ENCODE measurements at regions not wholly inside any gene's neighbourhood (a gene's known extent, or its start where the extent isn't known, plus 50 kb on each side); places are given as distances from the start of the nearest gene placed in this dataset.
"Not testable (repeated sequence)": the region's sequence is repeated elsewhere in the genome, so short reads cannot be mapped to it uniquely, and the experiment has no call there.

DNA sequence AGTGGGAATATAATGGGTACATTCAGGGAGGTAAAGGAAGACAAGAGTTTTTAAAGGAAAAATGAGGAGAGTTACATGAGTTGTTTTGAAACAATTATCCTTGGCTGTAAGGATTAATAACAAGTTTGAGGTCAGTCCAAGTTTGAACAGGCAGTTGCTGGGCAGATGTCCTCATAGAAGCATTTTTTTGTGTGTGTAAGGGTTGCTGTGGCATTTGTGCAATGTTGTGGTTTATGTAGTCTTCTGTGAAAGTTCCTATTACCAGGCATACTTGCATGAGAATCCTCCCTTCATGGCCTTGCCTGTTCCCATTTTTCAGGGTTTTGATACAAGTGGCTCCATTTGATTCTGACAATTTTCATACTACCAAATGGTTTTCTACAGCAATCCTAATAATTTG, 400.2 kb downstream of the KCNA4 start:
- no peak for DNase-seq

DNA sequence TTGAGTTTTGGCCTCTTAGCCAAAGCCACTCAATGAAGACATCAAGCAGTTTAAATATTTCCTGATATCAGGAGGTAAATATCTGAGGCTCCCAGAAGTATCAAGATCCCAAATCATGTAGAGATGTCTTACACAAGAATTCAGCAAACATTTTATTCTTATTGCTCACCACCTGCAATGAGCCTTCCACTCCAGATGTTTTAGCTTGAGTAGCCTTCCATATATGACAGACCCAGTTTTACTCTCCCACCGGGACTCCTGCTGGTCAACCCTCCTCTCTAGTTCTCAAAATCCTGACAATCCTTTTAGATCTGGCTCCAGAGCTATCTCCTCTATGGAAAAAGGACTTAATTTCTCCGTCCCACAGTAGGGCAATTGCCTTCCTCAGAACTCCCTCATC, 404.4 kb downstream of the KCNA4 start:
- no peak for DNase-seq

DNA sequence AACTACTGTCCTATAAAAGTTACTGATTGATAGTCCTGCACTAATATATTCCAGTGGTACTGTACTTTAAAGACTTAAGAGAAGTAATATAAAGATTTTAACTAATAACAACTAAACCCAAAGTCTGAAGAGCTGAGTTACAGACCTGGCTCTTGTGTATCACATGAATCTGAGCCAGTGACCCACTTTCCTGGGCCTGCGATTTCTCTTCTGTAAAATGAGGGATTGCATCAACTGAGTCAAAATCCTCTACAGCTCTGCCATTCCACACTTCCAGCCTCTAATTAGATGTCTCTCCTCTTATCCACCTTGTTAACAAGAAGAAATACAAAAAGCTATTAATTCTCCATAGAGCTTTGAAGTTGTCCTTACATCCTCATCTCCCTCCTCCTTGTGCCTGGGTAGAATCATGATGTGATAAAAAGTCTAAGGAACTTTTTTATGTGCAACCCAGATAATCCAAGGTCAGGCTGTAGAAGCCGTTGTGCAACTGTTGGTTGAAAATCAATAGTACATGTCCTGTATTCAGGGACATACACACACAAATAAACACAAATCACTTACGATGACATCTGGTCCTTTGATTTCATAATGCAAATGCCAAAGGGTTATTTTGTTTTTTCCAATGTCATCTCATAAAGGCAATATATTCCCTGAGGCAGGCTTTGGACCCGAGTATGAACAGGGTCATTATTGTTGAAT, 410.3 kb downstream of the KCNA4 start:
- DNase-seq: no peak

- DNase-seq: not testable (repeated sequence)
Measured at GRCh38 chr11:29600151-29600575, 416.7 kb downstream of the KCNA4 start.

GRCh38 chr11:29584342-29584741, 432.5 kb downstream of the KCNA4 start:
- DNase-seq: no peak

- DNase-seq: no peak
Measured at GRCh38 chr11:29578806-29579205, 438.0 kb downstream of the KCNA4 start.

GRCh38 chr11:29564486-29564885, 452.3 kb downstream of the KCNA4 start:
- DNase-seq: no peak

GRCh38 chr11:29562183-29562582, 454.6 kb downstream of the KCNA4 start:
- DNase-seq: no peak

DNA sequence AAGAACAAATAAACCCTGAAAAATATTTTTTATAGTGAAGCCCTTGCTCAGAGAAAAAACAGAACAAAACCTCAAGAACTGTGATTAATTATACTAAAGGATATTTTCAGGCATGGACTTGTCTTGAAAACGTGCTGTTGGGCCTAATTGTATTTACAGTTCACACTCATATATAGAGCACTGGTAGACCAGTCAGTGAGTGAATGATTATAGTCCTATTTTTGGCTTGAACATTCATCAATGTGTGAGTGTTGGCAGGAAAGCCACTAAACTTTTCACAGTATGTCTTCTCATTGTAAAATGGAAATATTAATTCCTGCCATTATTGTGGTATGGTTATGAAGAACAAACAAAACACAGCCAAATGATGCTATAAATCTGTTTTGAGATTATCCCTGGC, 462.8 kb downstream of the KCNA4 start:
- no peak for DNase-seq

DNA sequence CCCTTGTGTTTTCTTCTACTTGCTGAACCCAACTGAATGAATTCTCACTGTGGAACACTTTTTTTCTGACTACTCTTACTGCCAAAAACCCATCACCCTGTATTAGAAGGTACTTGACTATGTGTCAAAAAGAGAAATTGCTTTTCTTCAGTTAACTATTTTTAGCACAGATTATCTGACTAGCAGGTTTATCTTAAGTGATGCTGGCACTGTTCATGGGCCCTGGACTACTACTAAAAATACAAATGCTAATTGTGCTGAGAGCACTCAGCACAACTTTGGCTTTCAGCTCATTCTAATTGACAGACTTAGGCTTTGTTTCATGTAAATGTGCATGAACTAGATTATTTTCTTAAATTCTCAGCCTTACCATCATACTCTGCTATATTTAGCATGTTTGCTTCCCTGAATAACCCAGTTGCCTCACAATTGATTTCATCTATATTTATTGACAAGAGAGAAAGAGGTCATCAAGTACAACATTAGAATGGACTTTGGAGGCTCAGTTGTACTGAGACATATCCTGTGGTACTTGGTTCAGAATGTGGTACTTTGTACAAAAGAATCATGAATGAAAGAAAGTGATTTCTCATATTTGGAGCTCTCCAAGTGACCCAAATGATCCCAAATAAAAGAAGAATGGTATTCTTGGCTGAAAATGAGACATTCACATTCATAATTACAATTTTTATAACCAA, 478.3 kb downstream of the KCNA4 start:
- DNase-seq: no peak

DNA sequence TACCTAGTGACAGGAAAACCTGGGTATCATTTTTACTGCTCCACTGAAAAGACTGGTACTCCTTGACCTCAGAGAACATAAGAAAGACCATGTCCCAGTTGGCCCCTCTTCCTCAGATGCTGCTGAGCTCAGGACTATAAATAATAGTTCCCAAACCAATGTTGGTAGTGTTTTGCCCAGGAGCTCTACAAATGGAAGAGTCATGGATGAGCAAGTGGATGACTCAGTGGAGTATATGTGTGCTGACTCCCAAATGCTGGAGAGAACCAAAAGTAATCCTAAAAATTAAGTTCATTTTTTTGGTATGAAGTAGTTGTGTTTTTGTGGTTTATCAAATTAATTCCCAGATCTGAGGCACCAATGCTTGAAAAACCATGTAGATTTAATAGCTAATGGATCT, 482.0 kb downstream of the KCNA4 start:
- no peak for DNase-seq

- DNase-seq: no peak
Measured at GRCh38 chr11:29530961-29531360, 485.9 kb downstream of the KCNA4 start.

- DNase-seq: peak; percentile 16
Measured at GRCh38 chr11:29527391-29527936, 489.4 kb downstream of the KCNA4 start.

- DNase-seq: no peak
Measured at GRCh38 chr11:29518389-29519174, 498.2 kb downstream of the KCNA4 start.

DNA sequence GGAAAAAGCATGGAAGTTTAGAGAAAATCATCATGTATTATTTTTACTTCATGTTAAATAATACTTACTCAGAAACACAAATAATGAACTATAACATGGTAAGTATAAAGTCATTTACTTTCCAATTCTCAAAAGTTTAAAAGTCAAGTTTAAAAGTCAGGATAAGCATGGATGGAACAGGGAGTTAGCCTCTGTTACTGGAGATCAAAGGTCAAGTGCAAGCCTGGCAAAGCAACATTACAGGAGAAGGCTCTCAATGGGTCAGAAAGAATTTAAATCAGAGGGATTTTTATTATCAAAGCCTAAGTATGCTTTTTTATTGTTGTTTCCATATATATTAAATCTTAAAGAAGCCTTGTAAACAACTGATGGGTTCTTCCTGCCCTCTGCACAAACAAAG, 505.4 kb downstream of the KCNA4 start:
- no peak for DNase-seq

GRCh38 chr11:29507376-29507775, 509.5 kb downstream of the KCNA4 start:
- no peak for DNase-seq

DNA sequence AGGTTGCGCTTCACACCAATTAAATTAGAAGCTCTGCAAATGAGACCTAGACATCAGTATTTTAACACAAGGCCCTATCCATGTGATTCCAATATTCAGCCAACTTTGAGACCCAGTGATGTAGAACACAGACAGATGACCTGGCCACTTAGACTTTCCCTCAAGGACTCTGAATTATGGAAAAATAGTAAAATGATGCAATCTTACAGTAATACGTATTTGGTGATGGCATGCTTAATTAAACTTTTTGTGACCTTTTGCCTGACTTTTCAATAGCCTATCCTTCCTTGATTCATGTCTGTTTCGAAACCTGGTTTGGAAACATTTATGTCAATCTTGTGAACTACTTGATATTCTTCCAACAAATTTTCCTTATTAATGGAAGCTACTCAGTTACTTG, 521.2 kb downstream of the KCNA4 start:
- DNase-seq: no peak

GRCh38 chr11:29490938-29491337, 525.9 kb downstream of the KCNA4 start:
- no peak for DNase-seq

GRCh38 chr11:29486301-29486700, 530.5 kb downstream of the KCNA4 start:
- DNase-seq: no peak

GRCh38 chr11:29485641-29486040, 531.2 kb downstream of the KCNA4 start:
- no peak for DNase-seq

DNA sequence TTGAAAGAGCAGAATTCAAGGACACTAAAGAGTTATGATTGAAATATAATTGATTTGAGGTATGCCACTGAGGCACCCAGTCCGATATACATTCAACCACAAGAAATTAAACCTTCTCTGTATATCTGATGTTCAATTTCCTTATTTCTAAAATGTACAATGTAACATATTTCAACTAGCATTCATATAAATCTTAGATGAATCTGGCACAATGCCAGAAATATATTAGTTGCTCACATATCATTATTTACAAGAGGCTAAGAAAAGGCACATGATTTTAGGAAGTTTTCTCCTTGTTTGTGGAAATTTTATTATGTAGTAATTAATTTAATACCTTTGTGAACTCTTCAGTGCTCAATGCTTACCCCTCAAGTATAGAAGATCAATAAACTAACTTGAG, 532.3 kb downstream of the KCNA4 start:
- no peak for DNase-seq

DNA sequence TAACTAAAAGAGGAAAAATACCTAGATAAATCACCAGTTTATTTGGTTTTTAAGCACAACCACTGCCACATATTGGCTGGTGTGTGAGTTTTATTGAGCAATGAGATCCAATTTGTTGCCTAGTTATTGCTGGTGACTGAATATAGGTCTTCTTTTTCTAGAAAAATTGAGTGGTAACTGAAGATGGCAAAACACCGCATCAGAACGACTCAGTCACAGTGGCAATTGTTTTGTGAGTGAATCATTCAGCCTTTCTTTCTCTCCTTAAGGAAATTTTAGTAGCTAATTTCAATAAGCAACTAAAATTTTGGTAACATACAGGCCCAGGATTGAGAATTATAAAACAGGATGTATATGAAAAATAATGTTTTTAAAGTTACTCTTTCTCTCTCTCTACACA, 533.0 kb downstream of the KCNA4 start:
- DNase-seq: no peak

DNA sequence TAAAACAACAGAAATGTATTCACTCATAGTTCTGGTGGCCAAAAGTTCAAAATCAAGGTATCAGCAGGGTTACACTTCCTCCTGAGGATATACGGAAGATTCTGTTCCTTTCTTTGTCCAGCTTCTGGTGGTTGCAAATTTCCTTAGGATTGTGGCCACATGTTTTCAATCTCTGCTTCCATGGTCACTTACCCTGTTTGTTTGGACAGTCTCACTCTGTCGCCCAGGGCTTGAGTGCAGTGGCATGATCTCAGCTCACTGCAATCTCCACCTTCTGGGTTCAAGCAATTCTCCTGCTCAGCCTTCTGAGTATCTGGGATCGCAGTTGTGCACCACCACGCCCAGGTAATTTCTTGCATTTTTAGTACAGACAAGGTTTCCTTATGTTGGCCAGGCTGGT, 534.3 kb downstream of the KCNA4 start:
- DNase-seq: no peak

GRCh38 chr11:29481738-29482137, 535.1 kb downstream of the KCNA4 start:
- DNase-seq: no peak

Measured in T1000 (cell line).